Motor neuron (in vitro differentiated cells): ENCODE measurements at regions not wholly inside any gene's neighbourhood (a gene's known extent, or its start where the extent isn't known, plus 50 kb on each side); places are given as distances from the start of the nearest gene placed in this dataset.

Experiments used
- ATAC-seq, 8 experiments: fragments of 200-7000 bp; cut with Tn5 transposase; replicated peaks in 6 of 8; 2 replicates each; pipeline ENCODE4 v1.8.0; 2021; ENCODE audit warnings: mild to moderate bottlenecking in 8 of 8, moderate library complexity in 8 of 8
- H3K27ac ChIP-seq, 2 donors: fragments of 250-450 bp; sonication (Bioruptor Pico); 2 replicates each; pipeline ENCODE4 v1.9.0; 2021; ENCODE audit warnings: antibody characterized with exemption in 2 of 2, mild to moderate bottlenecking in 2 of 2, moderate library complexity in 1 of 2
- H3K4me1 ChIP-seq, 2 donors: fragments of 250-450 bp; sonication (Bioruptor Pico); replicated peaks in 1 of 2; 2 replicates each; pipeline ENCODE4 v1.6.1; 2021; ENCODE audit warnings: antibody characterized with exemption in 2 of 2, mild to moderate bottlenecking in 2 of 2, moderate library complexity in 1 of 2
- H3K4me3 ChIP-seq, 5 donors: fragments of 250-450 bp; sonication (Bioruptor Pico); 2 replicates each; pipeline ENCODE4 v1.9.0; 2021; ENCODE audit warnings: antibody characterized with exemption in 5 of 5, mild to moderate bottlenecking in 5 of 5, moderate library complexity in 4 of 5
- WGBS, 10 experiments: fragments of 450-650 bp; shearing (Covaris generic); methylation state at CpG; one replicate each; pipeline ENCODE4 v1.0.0; 2022; 5-methylcytosine and 5-hydroxymethylcytosine counted together
- in situ Hi-C, 9 experiments: fragments of 400-800 bp; cut with MboI; loops; one replicate each; pipeline ENCODE4 v1.15.0; 2021; ENCODE audit warnings: low sequenced_read_pairs in 9 of 9, low pct_unique_long_range_greater_than_20kb in 2 of 9; ENCODE audit not compliant: unreplicated experiment in 9 of 9

DNA sequence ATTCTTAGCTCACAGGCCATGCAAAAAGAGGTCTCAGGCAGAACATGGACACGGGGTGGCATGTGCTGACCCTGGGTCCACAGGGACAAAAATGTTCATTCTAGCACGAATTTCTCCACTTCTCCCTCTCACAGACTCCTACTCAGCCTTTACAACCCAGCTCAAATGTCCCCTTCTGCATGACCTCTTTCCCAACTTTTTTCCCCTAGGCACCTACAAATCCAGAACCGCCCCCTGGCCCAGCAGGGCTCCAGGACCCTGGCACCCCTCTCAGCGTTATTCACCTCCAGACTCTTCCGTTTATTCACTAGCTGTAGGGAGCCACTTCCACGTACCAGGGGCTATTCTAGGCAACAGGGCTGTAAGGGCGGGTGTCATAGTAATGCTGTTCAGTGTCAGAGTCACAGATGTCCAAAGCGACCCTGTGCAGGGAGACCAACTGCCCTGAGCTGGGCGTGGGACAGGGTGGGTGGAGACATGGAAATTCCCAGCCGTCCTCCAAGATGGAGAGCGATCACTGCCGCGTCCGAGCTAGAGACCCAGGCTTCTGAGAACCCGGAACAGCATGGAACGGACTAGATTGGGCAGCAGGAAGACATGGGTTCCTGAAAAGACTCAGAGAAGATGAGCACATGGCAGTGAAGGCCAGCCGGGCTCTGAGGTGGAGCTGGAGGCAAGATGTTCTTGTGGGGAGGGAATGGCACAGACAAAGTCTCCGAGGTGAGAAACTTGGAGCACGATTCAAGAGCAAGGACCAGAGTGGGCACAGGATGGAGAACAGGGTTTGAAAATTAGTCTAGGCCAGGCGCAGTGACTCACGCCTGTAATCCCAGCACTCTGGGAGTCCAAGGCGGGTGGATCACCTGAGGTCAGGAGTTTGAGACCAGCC lies 274.9 kb upstream of the RTL1 start:
- in situ Hi-C loops: no loop called here
- ATAC-seq: no peak
- Histone ChIP-seq H3K4me3 (no peak overlapping the region), H3K4me1 (peaks cover 5 to 12% of the 10 kb centered on the region in 2 donors), H3K27ac (no peak overlapping the region)
- 43 to 100% (median 85%) methylated on average over 2 to 17 of the region's 22 CpGs; no CpG with 5 or more reads in 1 of the 10 experiments for WGBS, 10 experiments

DNA sequence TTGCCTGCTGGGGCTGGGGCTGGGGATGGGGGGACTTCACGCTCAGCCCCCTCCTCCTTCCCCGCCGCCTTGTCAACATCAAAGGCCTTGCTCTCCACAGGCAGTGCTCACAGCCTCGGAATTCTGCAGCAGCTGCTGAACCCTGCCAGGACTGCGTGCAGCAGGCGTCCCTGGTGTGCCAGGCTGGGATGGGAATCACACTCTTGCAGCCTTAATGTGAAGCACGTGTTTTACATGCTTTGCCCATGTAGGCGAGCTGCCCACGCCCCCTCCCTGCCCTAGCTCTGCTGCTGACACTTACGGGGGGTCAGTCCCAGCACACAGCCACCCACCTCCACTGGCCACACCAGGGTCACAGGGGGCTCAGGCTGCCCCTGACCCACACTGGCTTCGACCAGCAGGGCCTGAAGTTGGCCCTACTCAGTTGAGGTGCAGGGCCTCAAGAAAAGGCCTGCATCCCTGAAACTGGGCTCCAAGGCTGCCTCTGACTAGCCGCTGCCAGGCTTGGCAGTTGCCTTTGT lies 276.2 kb upstream of the RTL1 start:
- H3K4me3 ChIP-seq: no peak overlapping the region
- in situ Hi-C loops: no loop called here
- ATAC-seq: no peak
- H3K4me1 ChIP-seq: peaks cover 15 to 23% of the 10 kb centered on the region in 2 donors
- H3K27ac ChIP-seq: no peak overlapping the region
- WGBS, 10 experiments: 20 to 88% (median 80%) methylated on average over 1 to 6 of the region's 12 CpGs; no CpG with 5 or more reads in 6 of the 10 experiments

DNA sequence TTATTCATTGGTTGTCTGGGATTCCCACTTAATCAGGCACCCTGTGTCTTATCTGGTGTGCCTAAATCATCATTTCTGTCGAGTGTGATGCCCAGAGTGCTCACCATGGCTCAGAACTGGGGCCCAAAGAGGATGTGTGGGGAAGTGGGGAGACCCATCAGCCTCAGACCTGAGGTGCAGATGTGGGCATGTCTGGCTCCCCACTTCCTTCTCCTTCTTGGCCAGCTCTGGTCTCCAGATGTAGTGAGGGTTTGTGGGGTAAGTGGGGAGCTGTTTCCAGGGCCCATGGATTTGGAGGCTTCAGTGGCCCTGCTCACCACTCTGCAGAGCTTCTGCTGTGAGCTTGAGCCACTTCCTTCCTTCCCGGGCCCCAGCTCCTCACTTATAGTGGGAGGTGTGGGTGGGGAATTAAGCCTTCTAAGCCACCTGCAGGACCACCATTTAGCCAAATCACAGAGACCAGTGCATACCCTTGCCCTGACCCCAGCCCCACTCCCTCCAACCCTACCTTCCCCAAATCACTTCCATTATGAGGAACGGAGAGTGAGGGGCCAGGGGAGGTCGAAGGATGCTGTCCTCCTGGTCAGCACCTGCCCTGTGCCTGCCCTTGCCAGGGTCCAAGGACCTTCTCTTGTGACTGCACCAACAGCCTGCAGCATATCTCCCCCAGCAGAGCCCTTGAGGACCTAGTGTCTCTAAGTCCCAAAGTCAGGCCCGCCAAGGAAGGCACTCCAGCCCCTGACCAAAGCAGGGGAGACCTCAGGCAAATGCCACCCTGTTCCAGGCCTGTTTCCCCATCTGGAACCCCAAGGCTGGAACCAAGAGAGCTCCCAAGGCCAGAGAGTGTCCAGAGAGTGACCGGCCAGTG lies 278.2 kb upstream of the RTL1 start:
- Histone ChIP-seq H3K27ac (no peak overlapping the region), H3K4me1 (peaks cover 21 to 28% of the 10 kb centered on the region in 2 donors), H3K4me3 (no peak overlapping the region)
- in situ Hi-C loops: no loop called here
- WGBS, 10 experiments: 30 to 100% (median 83%) methylated on average over 1 to 4 of the region's 6 CpGs; no CpG with 5 or more reads in 3 of the 10 experiments
- ATAC-seq: no peak

DNA sequence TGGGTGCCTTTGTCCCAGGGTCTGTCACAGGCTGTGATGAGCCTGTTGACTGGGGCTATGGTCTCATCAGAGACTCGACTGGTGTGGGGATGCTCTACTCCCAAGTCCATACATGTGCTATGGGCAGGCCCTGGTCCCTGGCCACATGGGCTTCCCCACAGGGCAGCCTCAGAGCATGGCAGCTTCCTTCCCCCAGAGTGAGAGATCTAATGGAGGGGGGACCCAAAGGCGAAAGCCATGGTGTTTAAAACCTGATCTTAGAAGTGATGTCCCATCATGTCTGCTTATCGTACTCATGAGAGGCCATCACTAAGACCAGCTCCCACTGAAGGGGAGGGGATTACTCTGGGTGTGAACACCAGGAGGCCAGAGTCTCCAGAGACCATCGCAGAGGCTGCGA lies 279.0 kb upstream of the RTL1 start:
- H3K4me3 ChIP-seq: no peak overlapping the region
- WGBS, 10 experiments: 0 to 100% (median 80%) methylated on average over 1 to 3 of the region's 5 CpGs; no CpG with 5 or more reads in 5 of the 10 experiments
- no peak overlapping the region for H3K27ac ChIP-seq
- in situ Hi-C loops: no loop called here
- H3K4me1 ChIP-seq: peaks cover 21 to 28% of the 10 kb centered on the region in 2 donors
- no peak for ATAC-seq

DNA sequence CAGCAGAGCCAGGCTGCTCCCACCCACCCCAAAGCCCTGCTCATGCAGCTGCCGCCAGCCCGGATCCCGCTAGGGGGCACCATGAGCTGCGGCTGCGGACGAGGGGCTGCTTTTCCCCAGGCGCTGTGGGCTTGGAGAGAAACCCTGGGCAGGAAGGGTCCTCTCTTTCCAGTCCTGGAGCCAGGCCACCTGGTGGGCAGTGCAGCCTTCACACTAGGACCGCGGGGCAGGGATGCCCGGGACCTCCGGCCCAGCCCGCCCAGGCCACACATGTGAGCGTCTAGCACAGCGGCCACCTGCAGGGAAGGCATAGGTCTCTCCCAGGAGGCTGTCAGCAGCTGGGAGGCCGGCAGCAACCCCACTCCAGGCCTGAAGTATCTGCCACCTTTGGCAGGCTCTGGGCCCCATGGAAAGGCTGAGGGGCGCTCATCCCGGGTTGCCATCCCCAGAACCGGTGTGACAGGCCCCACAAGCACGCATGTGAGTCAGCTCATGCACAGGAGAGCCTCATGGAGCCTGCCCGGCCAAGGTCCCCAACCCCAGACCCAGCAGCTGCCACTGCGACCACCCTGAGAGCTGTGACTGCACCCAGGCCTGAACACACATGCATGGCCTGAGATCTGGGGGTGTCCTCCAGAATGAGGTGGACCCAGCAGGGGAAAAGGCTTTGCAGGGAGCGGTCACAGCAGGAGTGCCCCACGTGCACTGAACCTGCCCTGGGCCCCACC lies 280.0 kb upstream of the RTL1 start:
- H3K4me1 ChIP-seq: peaks cover 17 to 23% of the 10 kb centered on the region in 2 donors
- ATAC-seq: peak in 5 of 8 experiments; percentile 88 to 93 (median 89)
- no peak overlapping the region for H3K4me3 ChIP-seq
- 20 to 48% (median 40%) methylated on average over 1 to 8 of the region's 23 CpGs; no CpG with 5 or more reads in 7 of the 10 experiments for WGBS, 10 experiments
- in situ Hi-C loops: no loop called here
- no peak overlapping the region for H3K27ac ChIP-seq

DNA sequence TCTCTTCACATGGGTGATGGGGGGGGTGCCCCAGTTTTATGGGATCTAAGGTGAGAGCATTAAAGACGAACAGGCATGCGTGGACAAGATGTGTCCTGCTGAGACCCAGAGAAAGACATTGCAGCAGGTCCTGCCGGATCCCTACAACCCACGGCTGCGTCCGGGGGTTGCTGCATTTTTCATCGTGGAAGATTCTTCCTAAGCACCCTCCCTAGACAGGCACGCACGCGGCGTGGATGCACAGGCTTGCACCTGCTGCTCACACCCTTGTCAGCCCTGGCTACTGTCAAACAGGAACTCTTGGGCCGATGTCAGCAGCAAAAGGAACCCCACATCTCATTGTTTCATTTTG lies 280.6 kb upstream of the RTL1 start:
- Histone ChIP-seq H3K4me1 (peaks cover 17 to 23% of the 10 kb centered on the region in 2 donors), H3K27ac (no peak overlapping the region), H3K4me3 (no peak overlapping the region)
- ATAC-seq: peak in 4 of 8 experiments; percentile 19 to 48 (median 34)
- in situ Hi-C loops: no loop called here
- WGBS, 10 experiments: 0 to 93% (median 58%) methylated on average over 1 to 12 of the region's 12 CpGs; no CpG with 5 or more reads in 2 of the 10 experiments

DNA sequence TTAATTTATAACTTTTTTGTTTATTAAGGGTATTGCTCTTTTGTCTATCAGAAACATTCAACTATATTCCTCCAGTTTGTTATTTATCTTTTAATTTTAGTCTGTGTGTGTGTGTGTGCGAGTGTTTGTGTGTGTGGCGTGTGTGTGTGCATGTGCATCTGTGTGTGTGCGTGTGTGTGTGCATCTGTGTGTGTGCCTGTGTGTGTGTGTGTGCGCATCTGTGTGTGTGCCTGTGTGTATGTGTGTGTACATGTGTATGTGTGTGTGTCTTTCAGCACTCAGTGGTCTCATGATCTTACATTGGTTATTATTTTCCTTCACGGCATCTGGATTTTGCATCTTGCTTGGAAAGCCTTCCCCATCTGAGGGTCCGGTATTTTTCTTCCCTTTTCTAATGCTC lies 281.1 kb upstream of the RTL1 start:
- peaks cover 20 to 23% of the 10 kb centered on the region in 2 donors for H3K4me1 ChIP-seq
- no peak overlapping the region for H3K4me3 ChIP-seq
- ATAC-seq: no peak
- in situ Hi-C loops: no loop called here
- 32 to 90% (median 80%) methylated on average over 2 to 5 of the region's 6 CpGs; no CpG with 5 or more reads in 3 of the 10 experiments for WGBS, 10 experiments
- no peak overlapping the region for H3K27ac ChIP-seq

DNA sequence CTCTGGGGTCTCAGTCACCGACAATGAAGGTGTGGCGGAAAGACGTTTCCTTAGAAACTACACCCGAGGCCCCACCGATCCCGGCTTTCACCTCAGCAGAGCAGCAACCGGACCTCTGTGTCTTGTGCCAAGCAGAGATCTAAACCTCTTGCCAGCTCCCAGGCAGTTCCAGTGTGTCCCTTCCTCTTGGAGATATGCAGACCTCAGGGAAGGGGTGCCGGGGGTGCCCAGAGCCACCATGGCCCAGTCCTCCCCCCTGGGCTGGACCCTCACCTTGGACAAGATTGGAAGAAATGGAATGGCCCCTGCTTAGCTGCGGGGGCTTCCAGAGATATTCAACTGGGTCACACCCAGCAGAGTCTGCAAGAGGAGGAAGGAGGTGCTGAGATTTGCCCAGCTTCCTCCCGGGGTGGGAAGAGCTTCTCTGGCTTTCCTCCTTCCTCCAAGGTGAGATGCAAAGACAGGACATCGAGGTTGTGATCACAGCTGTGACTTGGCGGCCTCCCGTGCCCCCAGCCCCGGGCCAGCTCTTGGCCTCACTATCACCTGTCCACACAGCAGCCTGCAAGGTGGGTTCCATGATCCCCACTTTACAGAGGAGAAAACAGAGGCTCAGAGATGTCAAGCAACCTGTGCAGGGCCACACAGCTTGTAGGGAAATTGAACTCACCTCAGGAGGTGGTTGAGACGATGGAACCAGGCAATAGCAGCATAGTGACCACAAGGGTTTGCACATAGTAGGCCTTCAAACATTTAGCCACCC lies 281.7 kb upstream of the RTL1 start:
- no peak overlapping the region for H3K27ac ChIP-seq
- ATAC-seq: no peak
- peaks cover 23% of the 10 kb centered on the region in 2 donors for H3K4me1 ChIP-seq
- WGBS, 10 experiments: 27 to 100% (median 82%) methylated on average over 1 to 6 of the region's 15 CpGs; no CpG with 5 or more reads in 2 of the 10 experiments
- in situ Hi-C loops: no loop called here
- no peak overlapping the region for H3K4me3 ChIP-seq

DNA sequence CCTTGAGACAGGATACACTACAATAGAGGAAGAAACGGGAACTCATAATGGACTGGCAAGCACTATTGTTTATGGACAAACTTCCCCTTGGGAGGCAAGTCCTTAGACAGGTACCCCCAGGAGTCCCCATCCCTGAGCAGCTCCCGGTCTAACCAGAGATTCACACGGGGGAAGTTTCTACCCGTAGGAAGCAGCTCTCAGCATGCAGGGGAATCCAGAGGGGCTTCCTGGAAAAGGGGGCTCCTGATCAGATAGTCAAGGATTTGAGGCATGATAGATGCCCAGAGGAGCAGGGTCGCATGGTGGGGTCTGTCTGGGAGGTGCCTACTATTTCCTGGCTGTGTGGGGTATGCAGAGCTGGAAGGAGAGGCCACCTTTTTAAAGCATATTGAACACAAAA lies 282.4 kb upstream of the RTL1 start:
- no peak for ATAC-seq
- H3K27ac ChIP-seq: no peak overlapping the region
- WGBS, 10 experiments: 37 to 100% (median 75%) methylated on average over 1 to 5 of the region's 5 CpGs; no CpG with 5 or more reads in 7 of the 10 experiments
- in situ Hi-C loops: no loop called here
- no peak overlapping the region for H3K4me3 ChIP-seq
- H3K4me1 ChIP-seq: peaks cover 24 to 27% of the 10 kb centered on the region in 2 donors

DNA sequence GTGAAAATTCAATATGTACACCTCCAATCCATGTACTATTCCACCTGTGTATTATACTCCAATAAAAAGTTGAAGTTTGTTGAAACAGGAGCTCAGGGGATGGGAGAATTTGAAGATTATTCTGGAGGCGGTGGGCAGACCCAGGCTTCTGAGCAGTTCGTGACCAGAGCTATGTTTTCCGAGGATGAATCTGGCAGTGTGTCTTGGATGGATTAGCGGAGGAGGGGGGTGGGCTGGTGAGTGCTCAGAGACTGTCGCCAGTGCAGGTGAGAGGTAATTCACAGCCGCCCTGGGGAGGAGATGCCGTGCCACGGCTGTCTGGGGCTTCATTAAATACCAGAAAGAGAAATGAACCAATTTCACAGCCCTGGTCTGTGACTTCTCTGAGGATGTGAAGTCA lies 283.0 kb upstream of the RTL1 start:
- ATAC-seq: peak in 1 of 8 experiments; percentile 23
- H3K4me1 ChIP-seq: peaks cover 28 to 33% of the 10 kb centered on the region in 2 donors
- WGBS, 10 experiments: 31 to 100% (median 70%) methylated on average over 1 to 4 of the region's 8 CpGs; no CpG with 5 or more reads in 4 of the 10 experiments
- H3K4me3 ChIP-seq: no peak overlapping the region
- no peak overlapping the region for H3K27ac ChIP-seq
- in situ Hi-C loops: no loop called here

DNA sequence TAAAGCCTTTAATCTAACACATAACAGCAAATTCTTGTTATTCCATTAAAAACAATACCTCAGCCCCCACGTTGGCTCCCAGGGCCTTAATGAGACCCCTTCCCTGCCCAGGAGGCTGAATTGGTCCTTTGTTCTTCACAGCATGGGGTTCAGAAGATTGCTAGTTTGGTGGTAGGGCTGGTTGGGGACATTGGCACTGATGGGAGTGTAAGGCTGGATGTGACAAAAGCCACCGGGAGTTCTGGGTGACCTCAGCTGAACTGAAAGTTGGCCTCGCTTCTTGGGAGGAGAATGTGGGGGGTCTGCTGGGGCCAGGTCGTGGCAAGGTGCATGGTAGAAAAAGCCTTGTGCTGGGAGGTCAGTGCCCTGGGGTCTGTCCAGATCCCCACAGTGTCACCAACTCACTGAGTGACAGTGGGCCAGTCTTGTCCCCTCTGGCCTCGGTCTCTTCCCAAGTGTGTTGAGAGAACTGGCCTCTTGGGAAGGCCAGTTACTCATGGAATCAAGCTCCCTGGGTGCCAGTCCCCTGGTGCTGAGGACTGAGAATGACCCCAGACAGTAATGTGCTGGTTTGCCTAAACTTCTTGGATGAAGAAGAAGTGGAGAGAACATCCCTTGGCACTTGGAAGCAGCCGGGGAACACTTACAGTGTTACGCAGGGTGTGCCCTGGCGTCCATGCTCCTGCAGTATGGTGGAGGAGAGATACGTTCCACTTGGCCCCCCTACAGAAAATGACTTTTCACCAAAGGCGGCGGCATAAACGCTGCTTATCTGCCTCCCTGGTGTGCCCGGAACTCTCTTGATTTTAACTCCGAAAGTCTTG lies 283.7 kb upstream of the RTL1 start:
- whole genome bisulfite sequencing, 10 experiments: 31 to 90% (median 82%) methylated on average over 2 to 7 of the region's 14 CpGs; no CpG with 5 or more reads in 5 of the 10 experiments
- Histone ChIP-seq H3K4me1 (peaks cover 35 to 39% of the 10 kb centered on the region in 2 donors), H3K4me3 (no peak overlapping the region), H3K27ac (no peak overlapping the region)
- in situ Hi-C loops: no loop called here
- ATAC-seq: no peak
